ENCODE measurements at regions not wholly inside any gene's neighbourhood (a gene's known extent, or its start where the extent isn't known, plus 50 kb on each side); places are given as distances from the start of the nearest gene placed in this dataset.

GRCh38 chr17:12599186-12599920 lies 66.3 kb upstream of the MYOCD start:
- no peaks in the 10 kb centered on the region for H3K36me3 Mint-ChIP-seq
- H3K27ac Mint-ChIP-seq, result no peak overlapping the region
- no peak overlapping the region for H3K4me3 Mint-ChIP-seq
- TF ChIP-seq CTCF (IDR thresholded peaks at IDR 0.05; ENCODE audit: unreplicated experiment), result no peak
- DNase-seq (ENCODE audit: low spot score in 2 of 2, unreplicated experiment in 2 of 2), result no peak
- H3K4me1 Mint-ChIP-seq, result peaks cover 23% of the 10 kb centered on the region
- H3K9me3 Mint-ChIP-seq, result peaks cover 9% of the 10 kb centered on the region
- no peaks in the 10 kb centered on the region for H3K27me3 Mint-ChIP-seq (ENCODE audit: low read depth)

- peaks cover 23% of the 10 kb centered on the region for H3K4me1 Mint-ChIP-seq
- no peak overlapping the region for H3K27ac Mint-ChIP-seq
- H3K27me3 Mint-ChIP-seq (ENCODE audit: low read depth), result no peaks in the 10 kb centered on the region
- no peaks in the 10 kb centered on the region for H3K36me3 Mint-ChIP-seq
- no peak for DNase-seq (ENCODE audit: low spot score in 2 of 2, unreplicated experiment in 2 of 2)
- no peak overlapping the region for H3K4me3 Mint-ChIP-seq
- H3K9me3 Mint-ChIP-seq, result peaks cover 3% of the 10 kb centered on the region
- TF ChIP-seq CTCF (IDR thresholded peaks at IDR 0.05; ENCODE audit: unreplicated experiment), result no peak
These were observed 65.3 kb upstream of the MYOCD start for GRCh38 chr17:12600349-12600748.

DNA sequence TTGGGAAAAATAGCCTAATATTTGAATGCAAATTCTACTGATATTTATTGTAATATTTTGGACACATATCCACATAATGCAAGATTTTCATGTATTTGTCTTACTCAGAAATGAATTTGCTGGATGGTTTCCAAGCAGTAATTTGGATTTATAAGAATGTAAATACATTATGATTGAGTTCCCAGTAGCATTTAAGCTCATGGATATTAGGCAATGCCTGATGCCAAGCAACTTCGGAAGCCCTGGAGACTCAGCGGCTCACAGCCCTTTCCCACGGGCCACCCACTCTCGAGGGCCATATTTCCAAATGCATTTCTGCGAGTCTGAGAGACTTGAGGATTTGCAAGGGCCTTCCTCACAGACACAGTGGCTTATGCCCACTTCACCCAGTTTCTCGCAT lies 62.1 kb upstream of the MYOCD start:
- no peak for TF ChIP-seq CTCF (IDR thresholded peaks at IDR 0.05; ENCODE audit: unreplicated experiment)
- no peak for DNase-seq (ENCODE audit: low spot score in 2 of 2, unreplicated experiment in 2 of 2)
- no peaks in the 10 kb centered on the region for H3K27me3 Mint-ChIP-seq (ENCODE audit: low read depth)
- peaks cover 3% of the 10 kb centered on the region for H3K9me3 Mint-ChIP-seq
- no peak overlapping the region for H3K4me3 Mint-ChIP-seq
- H3K36me3 Mint-ChIP-seq, result no peaks in the 10 kb centered on the region
- H3K27ac Mint-ChIP-seq, result no peak overlapping the region
- peaks cover 23% of the 10 kb centered on the region for H3K4me1 Mint-ChIP-seq

DNA sequence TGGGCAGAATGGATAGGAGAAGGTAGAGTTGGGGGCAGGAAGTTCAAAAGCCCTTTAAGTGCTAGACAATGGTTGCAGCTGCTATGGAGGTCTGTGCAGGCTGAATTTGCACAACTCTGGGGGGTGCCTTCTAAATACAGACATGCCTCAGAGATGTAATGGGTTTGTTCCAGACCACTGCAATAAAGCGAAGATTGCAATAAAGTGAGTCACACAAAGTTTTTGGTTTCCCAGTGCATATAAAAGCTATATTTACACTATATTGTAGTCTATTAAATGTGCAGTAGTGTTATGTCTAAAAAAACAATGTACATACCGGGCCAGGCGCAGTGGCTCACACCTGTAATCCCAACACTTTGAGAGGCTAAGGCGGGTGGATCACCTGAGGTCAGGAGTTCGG lies 60.5 kb upstream of the MYOCD start:
- Mint-ChIP-seq H3K4me1 (peaks cover 14% of the 10 kb centered on the region), H3K9me3 (peaks cover 3% of the 10 kb centered on the region), H3K36me3 (no peaks in the 10 kb centered on the region), H3K4me3 (no peak overlapping the region), H3K27ac (no peak overlapping the region), H3K27me3 (ENCODE audit: low read depth) (no peaks in the 10 kb centered on the region)
- DNase-seq (ENCODE audit: low spot score in 2 of 2, unreplicated experiment in 2 of 2), result no peak
- TF ChIP-seq CTCF (IDR thresholded peaks at IDR 0.05; ENCODE audit: unreplicated experiment), result no peak

DNA sequence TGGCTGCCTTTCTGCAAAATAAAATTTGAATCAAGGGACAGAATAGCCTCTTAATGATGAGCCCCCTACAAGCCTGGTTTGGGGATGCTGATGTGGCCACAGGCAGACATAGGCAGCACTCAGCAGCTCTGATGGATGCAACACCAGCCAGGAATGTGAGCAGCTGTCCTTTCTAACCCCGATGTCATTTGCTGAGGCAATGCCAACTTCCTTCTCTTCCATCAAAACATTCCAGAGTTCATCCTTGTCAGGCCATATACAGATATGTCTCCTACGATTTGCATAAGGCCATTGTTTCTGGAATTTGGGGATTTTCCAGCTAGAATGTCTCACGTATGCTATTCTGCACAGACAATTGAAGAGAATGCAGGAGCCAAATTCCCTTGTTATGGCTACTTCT lies 52.1 kb upstream of the MYOCD start:
- H3K27me3 Mint-ChIP-seq (ENCODE audit: low read depth), result no peaks in the 10 kb centered on the region
- H3K27ac Mint-ChIP-seq, result no peak overlapping the region
- no peak for DNase-seq (ENCODE audit: low spot score in 2 of 2, unreplicated experiment in 2 of 2)
- no peaks in the 10 kb centered on the region for H3K36me3 Mint-ChIP-seq
- no peaks in the 10 kb centered on the region for H3K4me1 Mint-ChIP-seq
- H3K4me3 Mint-ChIP-seq, result no peak overlapping the region
- TF ChIP-seq CTCF (IDR thresholded peaks at IDR 0.05; ENCODE audit: unreplicated experiment), result no peak
- H3K9me3 Mint-ChIP-seq, result peaks cover 3% of the 10 kb centered on the region
